ENCODE measurements at regions not wholly inside any gene's neighbourhood (a gene's known extent, or its start where the extent isn't known, plus 50 kb on each side); places are given as distances from the start of the nearest gene placed in this dataset.

- H3K9me3 Mint-ChIP-seq (ENCODE audit: low read depth) = peaks cover 11% of the 10 kb centered on the region
- no peak for TF ChIP-seq CTCF (IDR thresholded peaks at IDR 0.05)
- H3K27me3 Mint-ChIP-seq (ENCODE audit: low read depth) = no peaks in the 10 kb centered on the region
- peaks cover 13% of the 10 kb centered on the region for H3K4me1 Mint-ChIP-seq (ENCODE audit: low read depth)
- DNase-seq (ENCODE audit: low spot score) = no peak
- H3K36me3 Mint-ChIP-seq (ENCODE audit: low read depth) = no peaks in the 10 kb centered on the region
- no peak overlapping the region for H3K27ac Mint-ChIP-seq (ENCODE audit: unreplicated experiment)
- no peak overlapping the region for H3K4me3 Mint-ChIP-seq (ENCODE audit: unreplicated experiment)
Observed at GRCh38 chr3:105006164-105006563, 360.5 kb upstream of the ALCAM start.

DNA sequence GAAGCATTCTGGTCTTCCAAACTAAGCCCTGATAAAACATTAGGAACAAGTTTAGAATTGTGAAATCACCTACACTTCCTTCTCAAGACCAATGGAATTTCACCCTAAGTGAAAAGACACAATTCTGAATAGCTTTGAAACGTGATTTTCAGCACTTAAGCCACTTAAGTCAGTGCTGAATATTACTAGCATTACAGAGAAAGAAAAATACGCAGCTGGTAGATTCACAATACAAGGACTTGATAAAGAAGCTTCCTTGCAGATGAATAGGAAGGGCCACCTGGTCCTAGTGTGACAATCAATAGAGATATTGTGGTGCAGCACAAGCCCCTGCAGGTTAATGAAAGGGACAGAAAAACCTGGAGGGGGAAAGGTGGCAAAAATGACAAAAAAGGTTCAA, 353.1 kb upstream of the ALCAM start:
- no peak overlapping the region for H3K4me3 Mint-ChIP-seq (ENCODE audit: unreplicated experiment)
- no peaks in the 10 kb centered on the region for H3K36me3 Mint-ChIP-seq (ENCODE audit: low read depth)
- DNase-seq (ENCODE audit: low spot score) = no peak
- H3K4me1 Mint-ChIP-seq (ENCODE audit: low read depth) = peaks cover 3% of the 10 kb centered on the region
- no peak for TF ChIP-seq CTCF (IDR thresholded peaks at IDR 0.05)
- H3K27ac Mint-ChIP-seq (ENCODE audit: unreplicated experiment) = no peak overlapping the region
- H3K27me3 Mint-ChIP-seq (ENCODE audit: low read depth) = no peaks in the 10 kb centered on the region
- H3K9me3 Mint-ChIP-seq (ENCODE audit: low read depth) = peaks cover 5% of the 10 kb centered on the region

- no peak for DNase-seq (ENCODE audit: low spot score)
- H3K9me3 Mint-ChIP-seq (ENCODE audit: low read depth) = peaks cover 1% of the 10 kb centered on the region
- no peak overlapping the region for H3K27ac Mint-ChIP-seq (ENCODE audit: unreplicated experiment)
- TF ChIP-seq CTCF (IDR thresholded peaks at IDR 0.05) = no peak
- H3K27me3 Mint-ChIP-seq (ENCODE audit: low read depth) = no peaks in the 10 kb centered on the region
- H3K36me3 Mint-ChIP-seq (ENCODE audit: low read depth) = no peaks in the 10 kb centered on the region
- peaks cover 3% of the 10 kb centered on the region for H3K4me1 Mint-ChIP-seq (ENCODE audit: low read depth)
- no peak overlapping the region for H3K4me3 Mint-ChIP-seq (ENCODE audit: unreplicated experiment)
Observed at GRCh38 chr3:105014631-105015030, 352.1 kb upstream of the ALCAM start.

GRCh38 chr3:105022813-105023212, 343.9 kb upstream of the ALCAM start:
- Mint-ChIP-seq H3K27me3 (ENCODE audit: low read depth) (no peaks in the 10 kb centered on the region), H3K9me3 (ENCODE audit: low read depth) (no peaks in the 10 kb centered on the region), H3K27ac (ENCODE audit: unreplicated experiment) (no peak overlapping the region), H3K4me3 (ENCODE audit: unreplicated experiment) (no peak overlapping the region), H3K4me1 (ENCODE audit: low read depth) (no peaks in the 10 kb centered on the region), H3K36me3 (ENCODE audit: low read depth) (peaks cover under 1% of the 10 kb centered on the region)
- DNase-seq (ENCODE audit: low spot score) = no peak
- TF ChIP-seq CTCF (IDR thresholded peaks at IDR 0.05) = no peak

DNA sequence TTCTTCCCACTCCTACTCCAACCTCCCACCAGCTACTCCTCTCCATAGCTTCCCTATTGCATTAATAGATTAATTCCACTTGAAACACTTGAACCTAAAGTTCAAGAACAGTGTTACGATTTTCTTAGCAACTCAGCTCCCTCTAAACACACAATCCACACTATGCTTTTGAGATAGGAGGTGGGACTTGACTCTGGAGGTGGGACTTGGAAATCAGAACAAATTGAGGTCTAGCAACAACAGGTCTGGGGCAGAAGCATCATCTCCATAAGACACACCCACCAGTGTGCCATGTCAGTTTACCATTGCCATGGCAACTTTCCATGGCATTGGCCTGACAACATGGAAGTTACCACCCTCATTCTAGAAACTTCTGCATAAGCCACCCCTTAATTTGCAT, 336.5 kb upstream of the ALCAM start:
- Mint-ChIP-seq H3K4me1 (ENCODE audit: low read depth) (no peaks in the 10 kb centered on the region), H3K4me3 (ENCODE audit: unreplicated experiment) (no peak overlapping the region), H3K27ac (ENCODE audit: unreplicated experiment) (no peak overlapping the region), H3K36me3 (ENCODE audit: low read depth) (peaks cover 1% of the 10 kb centered on the region), H3K9me3 (ENCODE audit: low read depth) (no peaks in the 10 kb centered on the region), H3K27me3 (ENCODE audit: low read depth) (no peaks in the 10 kb centered on the region)
- DNase-seq (ENCODE audit: low spot score) = no peak
- TF ChIP-seq CTCF (IDR thresholded peaks at IDR 0.05) = no peak
